HEK293 (cell line): ENCODE measurements at regions not wholly inside any gene's neighbourhood (a gene's known extent, or its start where the extent isn't known, plus 50 kb on each side); places are given as distances from the start of the nearest gene placed in this dataset.

ENCODE experiments used
- CTCF ChIA-PET: fragments of 350-600 bp; formaldehyde crosslinking; extraction: SDS; loops from one replicate; lab custom pipeline; 2021; ENCODE audit warnings: antibody characterized with exemption; lab: Yijun Ruan, JAX
- POLR2A ChIA-PET: fragments of 300-600 bp; formaldehyde crosslinking; extraction: SDS; loops from one replicate; lab custom pipeline; 2020; ENCODE audit warnings: antibody characterized with exemption, inconsistent platforms; lab: Yijun Ruan, JAX
- H3K27ac ChIP-seq: fragments of 200-500 bp; sonication (Bioruptor generic); 2 replicates; pipeline ENCODE4 v1.5.1; 2014; ENCODE audit warnings: low read depth, low read length, control low read depth, inconsistent platforms; ENCODE audit errors: extremely low read depth
- H3K36me3 ChIP-seq, 2 experiments: fragments of 200-500 bp in 1 of 2; sonication (Bioruptor generic) in 1 of 2; 1 replicate in 1 of 2; 2 replicates in 1 of 2; pipeline ENCODE4 v1.5.1; 2014 to 2017; ENCODE audit warnings: inconsistent platforms in 2 of 2, low read length in 2 of 2; ENCODE audit not compliant: control insufficient read depth in 2 of 2, insufficient read depth in 1 of 2
- H3K4me1 ChIP-seq: fragments of 200-500 bp; sonication (Bioruptor generic); 2 replicates; pipeline ENCODE4 v1.5.1; 2014; ENCODE audit warnings: mild to moderate bottlenecking, low read length, inconsistent platforms; ENCODE audit not compliant: control insufficient read depth, insufficient read depth
- H3K4me3 ChIP-seq: 2 replicates; pipeline ENCODE4 v1.5.1; 2011; ENCODE audit warnings: low read depth, mild to moderate bottlenecking, control low read depth, low read length, moderate library complexity
- H3K9me3 ChIP-seq: fragments of 200-500 bp; sonication (Bioruptor generic); 2 replicates; pipeline ENCODE4 v1.5.1; 2014; ENCODE audit warnings: low read depth, low read length, inconsistent platforms; ENCODE audit not compliant: control insufficient read depth, insufficient read depth
- EGR2 ChIP-seq: fragments of 450-650 bp; formaldehyde crosslinking; IDR thresholded peaks from 2 replicates; pipeline ENCODE4 v1.5.1; 2016; ENCODE audit warnings: low read depth, missing biosample characterization, missing genetic modification characterization
- GLI4 ChIP-seq: fragments of 450-650 bp; formaldehyde crosslinking; IDR thresholded peaks from 2 replicates; pipeline ENCODE4 v1.5.1; 2016; ENCODE audit warnings: missing biosample characterization, missing genetic modification characterization
- KLF1 ChIP-seq: fragments of 450-650 bp; formaldehyde crosslinking; IDR thresholded peaks from 2 replicates; pipeline ENCODE4 v1.5.1; 2016; ENCODE audit warnings: missing biosample characterization, missing genetic modification characterization
- SP3 ChIP-seq: fragments of 450-650 bp; formaldehyde crosslinking; IDR thresholded peaks from 2 replicates; pipeline ENCODE4 v1.5.1; 2016; ENCODE audit warnings: missing biosample characterization, missing genetic modification characterization
- SP7 ChIP-seq: fragments of 450-650 bp; formaldehyde crosslinking; IDR thresholded peaks from 2 replicates; pipeline ENCODE4 v1.5.1; 2016; ENCODE audit warnings: missing biosample characterization, missing genetic modification characterization
- ZFHX2 ChIP-seq: fragments of 450-650 bp; formaldehyde crosslinking; conservative IDR thresholded peaks from 2 replicates; pipeline ENCODE4 v1.5.1; 2016; ENCODE audit warnings: missing biosample characterization, missing genetic modification characterization
- ZIC2 ChIP-seq: fragments of 450-650 bp; formaldehyde crosslinking; IDR thresholded peaks from 2 replicates; pipeline ENCODE4 v1.5.1; 2016; ENCODE audit warnings: missing biosample characterization, missing genetic modification characterization
- ZNF239 ChIP-seq: fragments of 450-650 bp; formaldehyde crosslinking; IDR thresholded peaks from 2 replicates; pipeline ENCODE4 v1.5.1; 2016; ENCODE audit warnings: missing biosample characterization, missing genetic modification characterization
- ZNF341 ChIP-seq: fragments of 450-650 bp; formaldehyde crosslinking; IDR thresholded peaks from 2 replicates; pipeline ENCODE4; 2016; ENCODE audit warnings: low read depth, missing biosample characterization, missing genetic modification characterization
- ZNF354C ChIP-seq: fragments of 450-650 bp; formaldehyde crosslinking; IDR thresholded peaks from 2 replicates; pipeline ENCODE4 v1.5.1; 2016; ENCODE audit warnings: missing biosample characterization, missing genetic modification characterization, low read depth, borderline replicate concordance
- ZNF473 ChIP-seq: fragments of 450-650 bp; formaldehyde crosslinking; IDR thresholded peaks from 2 replicates; pipeline ENCODE4 v1.5.1; 2017; ENCODE audit warnings: missing biosample characterization, missing genetic modification characterization
- ZNF596 ChIP-seq: fragments of 450-650 bp; IDR thresholded peaks from 2 replicates; pipeline ENCODE4 v1.5.0; 2018; ENCODE audit warnings: missing biosample characterization, mild to moderate bottlenecking, missing genetic modification characterization, moderate library complexity
- ZNF658 ChIP-seq: fragments of 450-650 bp; formaldehyde crosslinking; IDR thresholded peaks from 2 replicates; pipeline ENCODE4; 2016; ENCODE audit warnings: missing biosample characterization, missing genetic modification characterization
- ZNF670 ChIP-seq: fragments of 450-650 bp; formaldehyde crosslinking; IDR thresholded peaks from 2 replicates; pipeline ENCODE4 v1.5.1; 2016; ENCODE audit warnings: missing biosample characterization, missing genetic modification characterization, low read depth
- ZNF76 ChIP-seq: fragments of 450-650 bp; formaldehyde crosslinking; IDR thresholded peaks from 2 replicates; pipeline ENCODE4; 2016; ENCODE audit warnings: low read depth, missing biosample characterization, missing genetic modification characterization, borderline replicate concordance
- ZNF791 ChIP-seq: fragments of 450-650 bp; formaldehyde crosslinking; IDR thresholded peaks from 2 replicates; pipeline ENCODE4 v1.5.1; 2016; ENCODE audit warnings: missing biosample characterization, missing genetic modification characterization
- TF ChIP-seq, protein P1 (sequence below): fragments of 450-650 bp; formaldehyde crosslinking; IDR thresholded peaks from 2 replicates; pipeline ENCODE4 v1.5.1; 2016; ENCODE audit warnings: missing biosample characterization, missing genetic modification characterization, low read depth
- TF ChIP-seq, protein P2 (sequence below): fragments of 450-650 bp; formaldehyde crosslinking; IDR thresholded peaks from 2 replicates; pipeline ENCODE4 v1.5.0; 2017; ENCODE audit warnings: missing biosample characterization, missing genetic modification characterization, borderline replicate concordance
- TF ChIP-seq, protein P3 (sequence below): fragments of 450-650 bp; formaldehyde crosslinking; IDR thresholded peaks from 2 replicates; pipeline ENCODE4 v1.5.1; 2016; ENCODE audit warnings: missing biosample characterization, missing genetic modification characterization
- TF ChIP-seq, protein P4 (sequence below): fragments of 450-650 bp; IDR thresholded peaks from 2 replicates; pipeline ENCODE4 v1.5.1; 2018; ENCODE audit warnings: missing biosample characterization, missing genetic modification characterization

DNA sequence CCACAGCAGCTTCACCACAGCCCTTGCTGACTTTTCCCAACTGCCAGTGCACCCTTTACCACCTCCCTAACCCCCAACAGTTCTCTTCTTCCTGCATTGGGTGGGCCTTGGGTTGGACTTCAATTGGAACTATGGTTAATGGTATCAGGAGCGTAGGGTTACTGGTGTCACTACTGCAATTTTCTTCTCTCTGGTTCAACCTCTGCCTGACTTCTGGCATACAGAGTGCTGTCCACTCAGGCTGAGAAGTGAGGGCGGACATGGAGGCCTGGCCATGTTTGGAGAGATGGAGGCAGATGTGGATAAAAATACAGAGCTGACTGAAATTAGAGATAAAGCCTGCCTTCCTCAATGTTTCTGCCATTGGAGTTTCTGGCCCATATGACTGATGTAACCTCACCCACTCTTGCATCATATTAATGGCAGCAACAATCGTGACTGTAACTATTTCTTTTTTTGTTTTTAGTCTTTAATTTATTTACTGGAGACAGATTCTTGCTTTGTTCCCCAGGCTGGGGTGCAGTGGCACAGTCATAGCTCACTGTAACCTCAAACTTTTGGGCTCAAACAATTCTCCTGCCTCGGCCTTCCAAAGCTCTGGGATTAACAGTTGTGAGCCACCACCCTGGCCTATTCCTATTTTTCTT lies 87.8 kb downstream of the NAV1 start:
- TF ChIP-seq, protein P1, sequence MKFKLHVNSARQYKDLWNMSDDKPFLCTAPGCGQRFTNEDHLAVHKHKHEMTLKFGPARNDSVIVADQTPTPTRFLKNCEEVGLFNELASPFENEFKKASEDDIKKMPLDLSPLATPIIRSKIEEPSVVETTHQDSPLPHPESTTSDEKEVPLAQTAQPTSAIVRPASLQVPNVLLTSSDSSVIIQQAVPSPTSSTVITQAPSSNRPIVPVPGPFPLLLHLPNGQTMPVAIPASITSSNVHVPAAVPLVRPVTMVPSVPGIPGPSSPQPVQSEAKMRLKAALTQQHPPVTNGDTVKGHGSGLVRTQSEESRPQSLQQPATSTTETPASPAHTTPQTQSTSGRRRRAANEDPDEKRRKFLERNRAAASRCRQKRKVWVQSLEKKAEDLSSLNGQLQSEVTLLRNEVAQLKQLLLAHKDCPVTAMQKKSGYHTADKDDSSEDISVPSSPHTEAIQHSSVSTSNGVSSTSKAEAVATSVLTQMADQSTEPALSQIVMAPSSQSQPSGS: 0 out of 2 replicates have a peak, but pooled peaks have one; percentile 5
- TF ChIP-seq, protein P2, sequence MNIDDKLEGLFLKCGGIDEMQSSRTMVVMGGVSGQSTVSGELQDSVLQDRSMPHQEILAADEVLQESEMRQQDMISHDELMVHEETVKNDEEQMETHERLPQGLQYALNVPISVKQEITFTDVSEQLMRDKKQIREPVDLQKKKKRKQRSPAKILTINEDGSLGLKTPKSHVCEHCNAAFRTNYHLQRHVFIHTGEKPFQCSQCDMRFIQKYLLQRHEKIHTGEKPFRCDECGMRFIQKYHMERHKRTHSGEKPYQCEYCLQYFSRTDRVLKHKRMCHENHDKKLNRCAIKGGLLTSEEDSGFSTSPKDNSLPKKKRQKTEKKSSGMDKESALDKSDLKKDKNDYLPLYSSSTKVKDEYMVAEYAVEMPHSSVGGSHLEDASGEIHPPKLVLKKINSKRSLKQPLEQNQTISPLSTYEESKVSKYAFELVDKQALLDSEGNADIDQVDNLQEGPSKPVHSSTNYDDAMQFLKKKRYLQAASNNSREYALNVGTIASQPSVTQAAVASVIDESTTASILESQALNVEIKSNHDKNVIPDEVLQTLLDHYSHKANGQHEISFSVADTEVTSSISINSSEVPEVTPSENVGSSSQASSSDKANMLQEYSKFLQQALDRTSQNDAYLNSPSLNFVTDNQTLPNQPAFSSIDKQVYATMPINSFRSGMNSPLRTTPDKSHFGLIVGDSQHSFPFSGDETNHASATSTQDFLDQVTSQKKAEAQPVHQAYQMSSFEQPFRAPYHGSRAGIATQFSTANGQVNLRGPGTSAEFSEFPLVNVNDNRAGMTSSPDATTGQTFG (tag by site-specific recombination): no peak
- Histone ChIP-seq H3K27ac (no peak overlapping the region), H3K36me3 (peaks cover 0 to 3% of the 10 kb centered on the region in 2 experiments; a peak in 1 of 3 replicates), H3K4me1 (no peaks in the 10 kb centered on the region), H3K4me3 (no peak overlapping the region), H3K9me3 (no peaks in the 10 kb centered on the region)
- POLR2A ChIA-PET: no interaction called here
- CTCF ChIA-PET: interaction anchor here (0.5 to 0.6 kb wide), 3 partner anchors 9 to 142 kb away, joined by 3 to 4 read pairs (median 4); no protein-coding TSS in a partner anchor

DNA sequence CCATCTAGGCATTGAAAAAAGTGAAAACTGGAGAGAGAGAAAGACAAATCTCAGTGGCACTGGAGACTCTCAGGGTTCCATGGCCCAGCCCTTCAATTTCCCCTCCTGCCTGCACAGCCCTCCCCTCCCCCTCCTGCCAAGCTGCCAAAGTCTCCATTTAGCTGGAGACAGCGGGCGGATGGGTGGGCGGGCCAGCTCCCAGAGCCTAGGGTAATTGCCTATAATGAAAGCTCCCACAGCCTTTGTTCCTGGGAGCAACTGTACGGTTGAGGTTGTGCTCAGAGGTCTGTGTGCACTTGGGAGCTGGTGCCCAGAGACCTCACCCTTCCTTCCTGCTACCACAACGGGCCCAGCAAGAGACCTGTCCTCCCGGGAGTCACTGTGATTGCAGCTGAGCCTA lies 89.6 kb downstream of the NAV1 start:
- H3K4me3 ChIP-seq: no peak overlapping the region
- no peak overlapping the region for H3K27ac ChIP-seq
- H3K36me3 ChIP-seq: peaks cover 0 to 3% of the 10 kb centered on the region in 2 experiments; a peak in 1 of 3 replicates
- ChIA-PET CTCF (interaction anchor here (1.0 kb wide), 1 partner anchor 20 kb away, joined by 3 read pairs; no protein-coding TSS in a partner anchor), POLR2A (no interaction called here)
- H3K9me3 ChIP-seq: no peaks in the 10 kb centered on the region
- TF ChIP-seq ZNF354C (tag by site-specific recombination) (no peak), SP3 (tag by site-specific recombination) (no peak), EGR2 (tag by site-specific recombination) (peak; percentile 89), ZNF658 (no peak), SP7 (peak; percentile 57), ZNF76 (tag by site-specific recombination) (no peak), ZNF670 (no peak), GLI4 (tag by site-specific recombination) (no peak), ZNF473 (tag by site-specific recombination) (no peak), ZIC2 (peak; percentile 33), ZNF341 (tag by site-specific recombination) (no peak), ZFHX2 (tag by site-specific recombination) (peak; percentile 92), ZNF239 (tag by site-specific recombination) (no peak), ZNF596 (no peak), ZNF791 (tag by site-specific recombination) (no peak), KLF1 (peak; percentile 56; the same call in 1 of the 2 replicates)
- TF ChIP-seq, protein P3, sequence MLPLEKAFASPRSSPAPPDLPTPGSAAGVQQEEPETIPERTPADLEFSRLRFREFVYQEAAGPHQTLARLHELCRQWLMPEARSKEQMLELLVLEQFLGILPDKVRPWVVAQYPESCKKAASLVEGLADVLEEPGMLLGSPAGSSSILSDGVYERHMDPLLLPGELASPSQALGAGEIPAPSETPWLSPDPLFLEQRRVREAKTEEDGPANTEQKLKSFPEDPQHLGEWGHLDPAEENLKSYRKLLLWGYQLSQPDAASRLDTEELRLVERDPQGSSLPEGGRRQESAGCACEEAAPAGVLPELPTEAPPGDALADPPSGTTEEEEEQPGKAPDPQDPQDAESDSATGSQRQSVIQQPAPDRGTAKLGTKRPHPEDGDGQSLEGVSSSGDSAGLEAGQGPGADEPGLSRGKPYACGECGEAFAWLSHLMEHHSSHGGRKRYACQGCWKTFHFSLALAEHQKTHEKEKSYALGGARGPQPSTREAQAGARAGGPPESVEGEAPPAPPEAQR (tag by site-specific recombination): no peak
- TF ChIP-seq, protein P4, sequence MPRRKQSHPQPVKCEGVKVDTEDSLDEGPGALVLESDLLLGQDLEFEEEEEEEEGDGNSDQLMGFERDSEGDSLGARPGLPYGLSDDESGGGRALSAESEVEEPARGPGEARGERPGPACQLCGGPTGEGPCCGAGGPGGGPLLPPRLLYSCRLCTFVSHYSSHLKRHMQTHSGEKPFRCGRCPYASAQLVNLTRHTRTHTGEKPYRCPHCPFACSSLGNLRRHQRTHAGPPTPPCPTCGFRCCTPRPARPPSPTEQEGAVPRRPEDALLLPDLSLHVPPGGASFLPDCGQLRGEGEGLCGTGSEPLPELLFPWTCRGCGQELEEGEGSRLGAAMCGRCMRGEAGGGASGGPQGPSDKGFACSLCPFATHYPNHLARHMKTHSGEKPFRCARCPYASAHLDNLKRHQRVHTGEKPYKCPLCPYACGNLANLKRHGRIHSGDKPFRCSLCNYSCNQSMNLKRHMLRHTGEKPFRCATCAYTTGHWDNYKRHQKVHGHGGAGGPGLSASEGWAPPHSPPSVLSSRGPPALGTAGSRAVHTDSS: no peak
- TF ChIP-seq, protein P2 (tag by site-specific recombination): no peak
- H3K4me1 ChIP-seq: no peaks in the 10 kb centered on the region
